CD4-positive, alpha-beta memory T cell (primary cell): ENCODE measurements at regions not wholly inside any gene's neighbourhood (a gene's known extent, or its start where the extent isn't known, plus 50 kb on each side); places are given as distances from the start of the nearest gene placed in this dataset.
A peak's percentile ranks its signal among the peaks of the same experiment; 100 is the strongest.
"Not testable (repeated sequence)": the region's sequence is repeated elsewhere in the genome, so short reads cannot be mapped to it uniquely, and the experiment has no call there.

Experiments
- CTCF ChIA-PET: fragments of 350-600 bp; sonication (Branson Sonifier 250); formaldehyde crosslinking; loops from one replicate; lab custom pipeline; 2021; ENCODE audit warnings: inconsistent platforms; ENCODE audit not compliant: partially characterized antibody; lab: Charles Lee
- POLR2A ChIA-PET: fragments of 350-600 bp; sonication (Branson Sonifier 250); formaldehyde crosslinking; loops from one replicate; lab custom pipeline; 2021; ENCODE audit not compliant: partially characterized antibody; lab: Charles Lee
- DNase-seq, 5 donors: peaks; one replicate each; pipeline versions ENCODE4 v3.0.0 to v3.0.0-alpha.2; 2020 to 2022; ENCODE audit warnings: mixed read lengths in 1 of 5
- H3K27ac ChIP-seq: one replicate; pipeline ENCODE4 v1.7.0; 2013; ENCODE audit warnings: low read depth, low read length
- H3K27me3 ChIP-seq: 2 replicates; pipeline ENCODE4 v1.7.0; 2013; ENCODE audit warnings: mild to moderate bottlenecking, low read length, moderate library complexity; ENCODE audit not compliant: insufficient read depth
- H3K36me3 ChIP-seq: 2 replicates; pipeline ENCODE4 v1.7.0; 2013; ENCODE audit warnings: mild to moderate bottlenecking, low read length, moderate library complexity; ENCODE audit not compliant: insufficient read depth
- H3K4me1 ChIP-seq: 2 replicates; pipeline ENCODE4 v1.7.0; 2013; ENCODE audit warnings: mild to moderate bottlenecking, low read length, moderate library complexity; ENCODE audit not compliant: insufficient read depth
- H3K4me3 ChIP-seq, 2 donors: one replicate each; pipeline ENCODE4 v1.7.0; 2013; ENCODE audit warnings: low read length in 2 of 2, mild to moderate bottlenecking in 1 of 2
- H3K9me3 ChIP-seq, 2 donors: one replicate each; pipeline ENCODE4 v1.7.0; 2013; ENCODE audit warnings: low read length in 2 of 2, control low read depth in 1 of 2; ENCODE audit not compliant: control insufficient read depth in 1 of 2
- H3K27ac Mint-ChIP-seq, 7 donors: one replicate each; pipeline ENCODE4 v1.8.0; 2020 to 2021; ENCODE audit warnings: mixed read lengths in 7 of 7, mild to moderate bottlenecking in 6 of 7, inconsistent platforms in 3 of 7, moderate library complexity in 3 of 7
- H3K27me3 Mint-ChIP-seq, 2 donors: one replicate each; pipeline ENCODE4 v1.8.0; 2020 to 2021; ENCODE audit warnings: mixed read lengths in 2 of 2
- H3K36me3 Mint-ChIP-seq, 2 donors: one replicate each; pipeline ENCODE4 v1.8.0; 2020 to 2021; ENCODE audit warnings: mixed read lengths in 2 of 2, inconsistent platforms in 1 of 2, mild to moderate bottlenecking in 1 of 2
- H3K4me1 Mint-ChIP-seq, 4 donors: one replicate each; pipeline ENCODE4 v1.8.0; 2020 to 2021; ENCODE audit warnings: mixed read lengths in 4 of 4, mild to moderate bottlenecking in 1 of 4
- H3K4me3 Mint-ChIP-seq, 8 donors: one replicate each; pipeline ENCODE4 v1.8.0; 2020 to 2021; ENCODE audit warnings: mixed read lengths in 8 of 8, mild to moderate bottlenecking in 7 of 8, moderate library complexity in 6 of 8, inconsistent platforms in 3 of 8
- H3K9me3 Mint-ChIP-seq, 8 donors: one replicate each; pipeline ENCODE4 v1.8.0; 2020 to 2021; ENCODE audit warnings: mixed read lengths in 8 of 8, mild to moderate bottlenecking in 5 of 8, inconsistent platforms in 3 of 8, moderate library complexity in 1 of 8
- intact Hi-C: fragments of 100-400 bp; cut with micrococcal nuclease; formaldehyde crosslinking; loops from one replicate; pipeline ENCODE4 v1.15.1; 2023

DNA sequence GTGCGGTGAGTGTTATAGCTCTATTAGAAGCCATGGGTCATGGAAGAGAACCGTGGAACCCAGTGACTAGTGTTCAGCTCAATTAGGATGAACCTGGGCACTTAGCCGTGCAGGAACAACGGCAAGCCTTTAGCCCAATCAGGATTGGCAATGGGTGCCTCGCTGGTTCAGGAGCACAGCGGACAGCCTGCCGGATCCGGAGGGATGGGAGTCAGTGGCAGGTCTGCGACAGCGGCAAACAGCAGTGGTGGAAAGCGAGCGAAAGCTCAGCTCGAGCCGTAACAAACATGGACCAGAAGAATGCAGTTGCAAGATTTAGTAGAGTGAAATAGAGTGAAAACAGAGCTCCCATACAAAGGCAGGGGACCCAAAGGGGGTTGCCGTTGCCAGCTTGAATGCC, 349.3 kb upstream of the TMPRSS15 start:
- peak overlapping the region in 1 of 8 donors; percentile 29 for H3K4me3 Mint-ChIP-seq
- H3K4me3 ChIP-seq, CTCF ChIA-PET, POLR2A ChIA-PET, H3K27ac ChIP-seq, H3K36me3 Mint-ChIP-seq, H3K27ac Mint-ChIP-seq, H3K9me3 Mint-ChIP-seq, H3K27me3 ChIP-seq, H3K9me3 ChIP-seq, H3K4me1 Mint-ChIP-seq, H3K27me3 Mint-ChIP-seq, intact Hi-C loops, H3K36me3 ChIP-seq, H3K4me1 ChIP-seq, DNase-seq: not testable (repeated sequence)

DNA sequence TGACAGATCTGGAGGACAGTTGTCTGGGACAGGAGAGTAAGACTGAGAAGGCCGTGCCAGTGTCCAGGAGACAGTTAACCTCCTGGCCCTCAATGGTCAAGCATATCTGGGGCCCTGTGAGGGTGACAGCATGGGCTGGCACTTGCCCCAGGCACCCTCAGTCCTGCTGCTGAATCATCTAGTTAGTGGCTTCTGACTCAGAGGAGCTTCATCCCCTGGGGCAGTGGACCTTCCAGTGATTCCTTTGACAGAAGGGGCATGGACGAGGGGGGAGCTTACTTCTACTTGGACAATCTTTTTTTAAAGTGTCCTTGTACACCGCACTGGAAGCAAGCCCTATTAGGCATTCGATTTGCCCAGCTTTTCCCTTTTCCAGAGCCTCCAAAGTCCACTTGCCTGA, 352.7 kb upstream of the TMPRSS15 start:
- H3K27ac Mint-ChIP-seq, H3K4me1 Mint-ChIP-seq, H3K9me3 ChIP-seq, H3K36me3 Mint-ChIP-seq, DNase-seq, intact Hi-C loops, H3K4me1 ChIP-seq, H3K4me3 Mint-ChIP-seq, H3K27me3 ChIP-seq, H3K27me3 Mint-ChIP-seq, H3K4me3 ChIP-seq, POLR2A ChIA-PET, H3K36me3 ChIP-seq, H3K27ac ChIP-seq, CTCF ChIA-PET: not testable (repeated sequence)
- peaks cover 0 to 12% (median 1%) of the 10 kb centered on the region in 8 donors for H3K9me3 Mint-ChIP-seq

DNA sequence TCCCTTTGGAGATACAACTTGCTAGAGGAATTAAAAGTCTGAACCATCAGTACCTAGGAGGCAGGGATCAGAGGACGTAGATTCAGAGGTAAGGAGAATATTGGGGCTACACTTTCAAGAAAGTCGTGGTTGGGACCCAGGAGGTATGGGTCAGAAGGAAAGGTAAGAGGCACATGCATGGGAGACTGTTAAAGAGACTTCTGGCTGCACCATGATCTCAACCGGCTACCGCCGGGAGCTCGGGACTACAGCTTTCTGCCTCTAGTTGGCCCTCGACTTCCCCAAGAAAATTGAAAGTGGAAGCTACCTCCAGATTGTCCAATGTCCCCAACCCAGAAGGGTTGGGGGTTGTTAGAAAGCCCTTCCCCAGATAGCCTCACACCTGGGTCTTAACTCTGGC, 355.7 kb upstream of the TMPRSS15 start:
- H3K36me3 Mint-ChIP-seq: no peaks in the 10 kb centered on the region
- Histone ChIP-seq H3K9me3 (peaks cover 0 to 4% of the 10 kb centered on the region in 2 donors), H3K4me1 (no peaks in the 10 kb centered on the region), H3K27me3 (no peaks in the 10 kb centered on the region), H3K4me3 (no peak overlapping the region), H3K36me3 (no peaks in the 10 kb centered on the region), H3K27ac (no peak overlapping the region)
- no peak overlapping the region for H3K27ac Mint-ChIP-seq
- CTCF ChIA-PET: no interaction called here
- no peaks in the 10 kb centered on the region for H3K4me1 Mint-ChIP-seq
- POLR2A ChIA-PET: no interaction called here
- no peaks in the 10 kb centered on the region for H3K27me3 Mint-ChIP-seq
- intact Hi-C loops: no loop called here
- DNase-seq: no peak
- peaks cover 0 to 11% (median 3%) of the 10 kb centered on the region in 8 donors for H3K9me3 Mint-ChIP-seq
- H3K4me3 Mint-ChIP-seq: no peak overlapping the region

DNA sequence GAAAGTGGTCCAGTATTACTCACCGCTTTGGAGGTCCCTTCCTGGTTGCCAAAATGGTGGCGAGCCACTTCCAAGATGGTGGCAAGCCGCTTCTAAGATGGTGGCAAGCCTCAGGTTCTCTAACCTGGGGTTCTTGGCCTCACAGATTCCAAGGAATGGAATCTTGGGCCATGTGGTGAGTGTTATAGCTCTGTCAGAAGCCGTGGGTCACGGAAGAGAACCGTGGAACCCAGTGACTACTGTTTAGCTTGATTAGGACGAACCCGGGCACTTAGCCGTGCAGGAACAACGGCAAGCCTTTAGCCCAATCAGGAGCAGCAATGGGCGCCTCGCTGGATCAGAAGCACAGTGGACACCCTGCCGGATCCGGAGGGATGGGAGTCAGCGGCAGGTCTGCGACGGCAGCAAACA, 356.2 kb upstream of the TMPRSS15 start:
- no peak overlapping the region for H3K27ac ChIP-seq
- CTCF ChIA-PET: no interaction called here
- H3K4me3 ChIP-seq: no peak overlapping the region
- Mint-ChIP-seq H3K4me1 (no peaks in the 10 kb centered on the region), H3K27ac (no peak overlapping the region), H3K4me3 (no peak overlapping the region), H3K9me3 (peaks cover 0 to 11% (median 3%) of the 10 kb centered on the region in 8 donors), H3K27me3 (no peaks in the 10 kb centered on the region), H3K36me3 (no peaks in the 10 kb centered on the region)
- no peaks in the 10 kb centered on the region for H3K27me3 ChIP-seq
- intact Hi-C loops: no loop called here
- H3K36me3 ChIP-seq: no peaks in the 10 kb centered on the region
- H3K4me1 ChIP-seq: no peaks in the 10 kb centered on the region
- DNase-seq: no peak
- POLR2A ChIA-PET: no interaction called here
- peaks cover 0 to 4% of the 10 kb centered on the region in 2 donors for H3K9me3 ChIP-seq

DNA sequence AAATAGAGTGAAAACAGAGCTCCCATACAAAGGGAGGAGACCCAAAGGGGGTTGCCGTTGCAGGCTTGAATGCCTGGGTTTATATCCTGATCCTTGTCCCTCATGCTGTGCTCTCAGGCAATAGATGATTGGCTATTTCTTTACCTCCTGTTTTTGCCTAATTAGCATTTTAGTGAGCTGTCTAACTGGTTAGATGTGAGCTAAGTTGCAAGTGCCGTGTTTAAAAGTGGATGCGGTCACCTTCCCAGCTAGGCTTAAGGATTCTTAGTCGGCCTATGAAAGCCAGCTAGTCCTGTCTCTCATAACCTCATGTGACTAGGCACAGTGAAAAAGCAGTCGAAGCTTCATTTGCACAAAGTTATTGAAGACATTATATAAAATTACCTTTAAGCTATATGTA, 356.7 kb upstream of the TMPRSS15 start:
- ChIA-PET POLR2A (no interaction called here), CTCF (no interaction called here)
- H3K4me1 Mint-ChIP-seq: no peaks in the 10 kb centered on the region
- no peaks in the 10 kb centered on the region for H3K36me3 Mint-ChIP-seq
- H3K4me3 Mint-ChIP-seq: no peak overlapping the region
- H3K9me3 ChIP-seq: peaks cover 0 to 4% of the 10 kb centered on the region in 2 donors
- H3K4me3 ChIP-seq: no peak overlapping the region
- no peaks in the 10 kb centered on the region for H3K27me3 Mint-ChIP-seq
- H3K4me1 ChIP-seq: no peaks in the 10 kb centered on the region
- H3K36me3 ChIP-seq: no peaks in the 10 kb centered on the region
- peaks cover 0 to 11% (median 3%) of the 10 kb centered on the region in 8 donors for H3K9me3 Mint-ChIP-seq
- no peak overlapping the region for H3K27ac ChIP-seq
- DNase-seq: no peak
- intact Hi-C loops: no loop called here
- no peak overlapping the region for H3K27ac Mint-ChIP-seq
- H3K27me3 ChIP-seq: no peaks in the 10 kb centered on the region

DNA sequence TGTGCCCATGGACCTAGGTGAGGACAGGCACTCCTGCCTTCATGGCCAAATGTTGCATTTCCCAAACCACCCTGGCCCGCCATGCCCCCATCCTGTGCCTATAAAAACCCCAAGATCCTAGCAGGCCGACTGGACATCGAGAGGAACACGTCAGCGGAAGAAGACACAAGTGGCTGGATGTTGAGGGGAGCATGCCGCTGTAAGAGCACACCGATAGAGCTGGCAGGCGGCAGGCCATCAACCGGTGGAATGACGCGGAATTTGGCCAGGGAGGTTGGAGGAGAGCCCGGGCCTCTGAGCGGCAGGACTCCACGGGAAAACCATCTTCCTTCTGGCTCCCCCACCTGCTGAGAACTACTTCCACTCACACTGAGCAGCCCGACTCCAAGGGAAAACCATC, 361.1 kb upstream of the TMPRSS15 start:
- Mint-ChIP-seq H3K9me3 (peaks cover 0 to 13% (median 2%) of the 10 kb centered on the region in 8 donors), H3K4me1 (no peaks in the 10 kb centered on the region), H3K4me3 (no peak overlapping the region), H3K36me3 (no peaks in the 10 kb centered on the region), H3K27ac (no peak overlapping the region), H3K27me3 (no peaks in the 10 kb centered on the region)
- intact Hi-C loops: no loop called here
- DNase-seq: no peak
- H3K36me3 ChIP-seq: no peaks in the 10 kb centered on the region
- H3K9me3 ChIP-seq: peaks cover 0 to 4% of the 10 kb centered on the region in 2 donors
- CTCF ChIA-PET: no interaction called here
- POLR2A ChIA-PET: no interaction called here
- no peak overlapping the region for H3K27ac ChIP-seq
- no peaks in the 10 kb centered on the region for H3K4me1 ChIP-seq
- H3K4me3 ChIP-seq: no peak overlapping the region
- no peaks in the 10 kb centered on the region for H3K27me3 ChIP-seq

DNA sequence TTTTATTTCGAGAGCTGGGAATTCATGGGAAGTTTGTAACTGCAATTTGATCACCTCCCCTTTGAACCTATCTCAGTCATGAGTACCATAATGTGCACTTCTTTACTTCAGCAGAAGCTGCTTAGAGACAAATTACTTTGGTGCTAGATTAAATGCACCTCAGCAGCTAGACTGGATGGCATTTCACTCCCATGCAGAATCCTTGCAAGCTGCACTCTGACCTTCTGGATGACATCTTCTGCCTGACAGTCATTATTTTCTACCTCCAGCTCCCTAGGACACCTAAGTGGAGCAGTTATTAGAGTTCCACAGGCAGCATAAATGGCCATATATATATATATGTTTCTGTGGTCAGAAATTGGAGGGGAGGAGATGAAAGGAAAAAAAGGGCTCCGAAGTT, 366.0 kb upstream of the TMPRSS15 start:
- CTCF ChIA-PET: no interaction called here
- H3K36me3 ChIP-seq: no peaks in the 10 kb centered on the region
- no peak for DNase-seq
- Mint-ChIP-seq H3K9me3 (peaks cover 0 to 7% (median under 1%) of the 10 kb centered on the region in 8 donors), H3K27ac (no peak overlapping the region), H3K27me3 (no peaks in the 10 kb centered on the region), H3K4me1 (no peaks in the 10 kb centered on the region), H3K36me3 (no peaks in the 10 kb centered on the region), H3K4me3 (no peak overlapping the region)
- H3K4me3 ChIP-seq: no peak overlapping the region
- no peaks in the 10 kb centered on the region for H3K4me1 ChIP-seq
- H3K27ac ChIP-seq: no peak overlapping the region
- intact Hi-C loops: no loop called here
- no peaks in the 10 kb centered on the region for H3K9me3 ChIP-seq
- no peaks in the 10 kb centered on the region for H3K27me3 ChIP-seq
- POLR2A ChIA-PET: no interaction called here

DNA sequence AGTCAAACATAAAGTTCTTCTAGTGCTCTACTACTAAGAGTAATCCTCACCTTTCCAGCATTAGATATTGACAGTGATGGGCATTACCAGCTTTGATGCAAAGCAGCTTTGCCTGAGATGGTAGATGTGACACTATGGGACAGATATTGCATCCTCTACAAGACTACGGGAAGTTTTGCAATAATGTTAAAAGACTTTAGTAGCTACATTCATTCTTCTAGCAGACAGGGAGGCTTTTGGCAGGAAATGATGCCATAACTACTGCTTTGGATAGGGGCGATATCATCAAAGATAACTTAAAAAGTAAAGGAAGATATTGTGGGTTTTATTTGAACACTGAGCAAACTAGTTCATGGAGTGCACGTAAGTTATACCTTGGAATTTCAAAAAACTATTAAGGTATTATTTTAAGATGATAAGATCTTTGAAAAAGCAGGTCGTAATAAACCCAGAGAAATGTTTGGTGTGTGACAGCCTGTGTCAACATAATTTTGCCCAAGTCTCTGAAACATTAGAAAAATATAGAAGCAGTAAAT, 368.3 kb upstream of the TMPRSS15 start:
- Histone ChIP-seq H3K4me1 (no peaks in the 10 kb centered on the region), H3K36me3 (no peaks in the 10 kb centered on the region), H3K27me3 (no peaks in the 10 kb centered on the region), H3K27ac (no peak overlapping the region), H3K4me3 (no peak overlapping the region), H3K9me3 (no peaks in the 10 kb centered on the region)
- Mint-ChIP-seq H3K9me3 (peaks cover 0 to 5% (median 2%) of the 10 kb centered on the region in 8 donors), H3K4me3 (no peak overlapping the region), H3K36me3 (no peaks in the 10 kb centered on the region), H3K27ac (no peak overlapping the region), H3K27me3 (no peaks in the 10 kb centered on the region), H3K4me1 (no peaks in the 10 kb centered on the region)
- intact Hi-C loops: no loop called here
- DNase-seq: no peak
- POLR2A ChIA-PET: no interaction called here
- CTCF ChIA-PET: no interaction called here
